GM12874 (cell line): ENCODE measurements at regions not wholly inside any gene's neighbourhood (a gene's known extent, or its start where the extent isn't known, plus 50 kb on each side); places are given as distances from the start of the nearest gene placed in this dataset.

Experiments used
- CTCF ChIP-seq: IDR thresholded peaks from 2 replicates; pipeline ENCODE4 v1.5.1; 2011; ENCODE audit warnings: low read depth, mild to moderate bottlenecking, control low read depth, low read length, moderate library complexity; ENCODE audit not compliant: insufficient read depth

GRCh38 chr1:242847390-242847993 is 323.0 kb upstream of the PLD5 start:
- TF ChIP-seq CTCF, result no peak

GRCh38 chr1:242842094-242842493 is 317.6 kb upstream of the PLD5 start:
- TF ChIP-seq CTCF, result no peak

- no peak for TF ChIP-seq CTCF
Measured at GRCh38 chr1:242839101-242839500, 314.6 kb upstream of the PLD5 start.

GRCh38 chr1:242836423-242836822 is 311.9 kb upstream of the PLD5 start:
- TF ChIP-seq CTCF, result no peak

- TF ChIP-seq CTCF, result no peak
Measured at GRCh38 chr1:242828828-242829227, 304.3 kb upstream of the PLD5 start.

GRCh38 chr1:242828199-242828598 is 303.7 kb upstream of the PLD5 start:
- no peak for TF ChIP-seq CTCF

GRCh38 chr1:242827538-242827937 is 303.0 kb upstream of the PLD5 start:
- TF ChIP-seq CTCF, result no peak
